DMS153 (cell line): ENCODE measurements at regions not wholly inside any gene's neighbourhood (a gene's known extent, or its start where the extent isn't known, plus 50 kb on each side); places are given as distances from the start of the nearest gene placed in this dataset.
"Not testable (repeated sequence)": the region's sequence is repeated elsewhere in the genome, so short reads cannot be mapped to it uniquely, and the experiment has no call there.

Experiments
- DNase-seq: peaks from one replicate; lab custom pipeline; 2025; lab: John Stamatoyannopoulos, UW

DNA sequence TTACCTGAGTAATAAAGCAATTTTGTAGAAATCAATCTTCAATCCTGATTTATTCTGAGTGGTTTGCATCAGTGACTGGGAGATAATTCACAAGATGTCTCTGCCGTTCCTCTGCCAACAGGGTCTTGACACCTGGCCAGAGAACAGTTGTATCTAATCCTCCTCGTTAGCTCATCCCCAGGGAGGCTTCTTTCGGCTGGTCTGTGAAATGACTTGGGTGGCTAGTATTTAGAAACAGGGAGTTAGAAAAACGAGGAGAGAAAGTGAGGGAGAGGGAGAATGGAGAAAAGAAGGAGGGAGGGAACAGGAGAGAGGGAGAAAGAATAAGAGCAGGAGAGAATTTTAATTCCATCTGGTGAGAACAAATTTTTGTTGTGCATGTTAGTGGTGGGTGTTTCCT is 600.2 kb upstream of the TLE4 start:
- no peak for DNase-seq

DNA sequence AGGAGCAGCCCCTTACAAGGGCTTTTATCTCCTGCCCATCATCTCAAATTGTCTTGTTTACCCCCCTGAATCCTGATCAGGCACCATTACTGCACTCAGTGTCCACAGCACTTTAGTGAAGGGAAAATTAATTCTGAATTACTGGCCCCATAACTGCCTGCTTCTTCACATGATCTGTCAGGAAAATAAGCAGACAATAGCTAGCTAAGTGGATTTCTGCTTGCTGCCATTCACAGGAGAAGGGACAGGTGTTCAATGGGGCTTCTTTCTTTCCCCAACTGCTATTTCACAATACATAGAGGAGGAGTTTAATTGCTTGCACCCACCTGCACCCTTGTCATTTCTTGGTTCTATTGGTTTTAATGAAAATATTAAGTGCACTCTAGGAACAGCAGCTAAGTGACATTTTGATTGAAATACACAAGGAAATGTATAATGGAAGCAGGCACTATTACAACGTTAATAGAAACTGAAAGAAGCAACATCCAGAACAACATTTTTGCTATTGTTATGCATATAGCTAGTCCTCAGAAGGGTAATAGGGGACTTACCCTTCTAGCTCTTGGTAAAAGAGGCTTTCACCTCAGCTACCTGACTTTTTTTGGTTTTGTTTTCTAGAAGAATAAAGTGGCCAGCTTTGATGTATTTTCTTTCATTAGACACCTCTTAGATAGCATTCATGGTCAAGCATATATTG is 599.3 kb upstream of the TLE4 start:
- DNase-seq, result peak; percentile 98

DNA sequence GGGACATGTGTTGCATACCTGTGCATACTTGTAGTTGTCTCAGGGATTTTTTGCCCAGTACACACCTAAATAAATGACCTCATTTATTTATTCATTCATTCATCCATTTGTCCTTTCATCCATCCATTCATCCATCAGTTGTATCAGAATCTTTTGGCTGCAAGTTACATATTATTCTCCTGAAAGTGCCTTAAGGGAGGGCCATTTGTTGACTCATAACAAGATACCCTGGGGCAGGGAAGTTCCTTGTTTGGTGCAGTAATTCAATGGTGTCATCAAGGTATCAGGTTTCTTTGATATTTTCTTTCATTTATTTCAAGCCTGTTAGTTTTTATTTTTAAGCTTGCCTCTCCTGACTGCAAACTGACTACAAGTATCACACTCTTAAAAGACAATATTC is 597.9 kb upstream of the TLE4 start:
- no peak for DNase-seq

DNA sequence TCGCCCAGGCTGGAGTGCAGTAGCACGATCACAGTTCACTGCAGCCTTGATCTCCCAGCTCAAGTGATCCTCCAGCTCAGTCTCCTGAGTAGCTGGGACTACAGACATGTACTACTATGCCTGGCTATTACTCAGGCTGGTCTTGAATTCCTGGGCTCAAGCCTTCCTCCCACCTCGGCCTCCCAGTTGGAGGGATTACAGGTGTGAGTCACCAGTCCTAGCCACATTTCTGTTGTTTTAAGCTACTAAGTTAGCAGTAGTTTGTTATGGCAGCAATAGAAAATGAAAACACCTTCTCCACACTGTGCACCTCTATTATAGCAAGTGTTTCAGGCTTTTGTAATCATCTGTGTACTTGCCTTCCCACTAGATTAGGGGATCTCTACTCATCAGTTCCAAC is 588.9 kb upstream of the TLE4 start:
- DNase-seq, result no peak

DNA sequence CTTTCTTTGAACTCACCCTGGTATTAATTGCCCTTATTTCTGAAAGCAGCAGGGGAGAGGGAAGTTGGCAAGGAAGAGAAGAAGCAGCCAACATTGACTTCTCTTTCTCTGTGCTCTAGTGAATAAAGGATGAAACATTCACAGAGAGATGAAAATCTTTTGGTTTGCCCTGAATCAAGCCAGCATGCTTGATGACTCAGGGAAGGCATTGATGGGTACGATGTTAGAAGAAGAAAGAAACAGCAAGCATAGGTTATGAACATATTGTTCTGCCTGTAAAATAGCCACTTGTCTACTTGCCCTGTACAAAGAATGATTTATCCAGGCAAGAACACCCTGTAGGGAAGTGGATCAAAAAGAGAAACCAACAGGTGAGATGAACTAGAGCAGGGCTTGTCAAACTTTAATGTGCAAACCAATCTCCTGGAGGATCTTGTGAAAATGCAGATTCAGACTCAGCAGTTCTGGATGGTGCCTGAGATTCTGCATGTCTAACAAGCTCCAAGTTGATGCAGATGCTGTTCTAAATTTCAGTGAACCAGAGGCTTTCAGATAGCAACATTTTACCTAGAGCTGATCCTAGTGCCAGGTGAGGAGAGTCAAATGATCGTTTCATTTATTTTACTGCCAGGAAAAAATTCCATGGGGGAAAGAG is 586.6 kb upstream of the TLE4 start:
- DNase-seq, result no peak

DNA sequence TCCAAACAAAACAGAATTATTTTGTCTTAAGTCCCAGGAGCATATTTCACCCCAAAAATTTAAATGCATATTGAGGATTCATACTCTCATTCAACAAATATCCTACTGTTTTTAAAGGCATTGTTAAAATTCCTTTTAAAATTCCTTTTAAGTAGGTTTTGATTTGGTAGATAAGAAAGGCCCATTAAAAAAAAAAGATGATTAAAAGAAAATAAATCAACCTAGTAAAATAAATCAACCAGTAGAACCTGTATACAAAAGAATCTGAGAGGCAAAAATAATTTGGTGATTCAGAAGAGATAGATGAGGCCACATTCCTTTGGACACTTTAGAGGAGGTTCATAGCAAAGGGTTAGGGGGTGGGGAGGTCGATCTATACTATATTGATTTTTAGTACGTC is 585.3 kb upstream of the TLE4 start:
- DNase-seq, result no peak

DNA sequence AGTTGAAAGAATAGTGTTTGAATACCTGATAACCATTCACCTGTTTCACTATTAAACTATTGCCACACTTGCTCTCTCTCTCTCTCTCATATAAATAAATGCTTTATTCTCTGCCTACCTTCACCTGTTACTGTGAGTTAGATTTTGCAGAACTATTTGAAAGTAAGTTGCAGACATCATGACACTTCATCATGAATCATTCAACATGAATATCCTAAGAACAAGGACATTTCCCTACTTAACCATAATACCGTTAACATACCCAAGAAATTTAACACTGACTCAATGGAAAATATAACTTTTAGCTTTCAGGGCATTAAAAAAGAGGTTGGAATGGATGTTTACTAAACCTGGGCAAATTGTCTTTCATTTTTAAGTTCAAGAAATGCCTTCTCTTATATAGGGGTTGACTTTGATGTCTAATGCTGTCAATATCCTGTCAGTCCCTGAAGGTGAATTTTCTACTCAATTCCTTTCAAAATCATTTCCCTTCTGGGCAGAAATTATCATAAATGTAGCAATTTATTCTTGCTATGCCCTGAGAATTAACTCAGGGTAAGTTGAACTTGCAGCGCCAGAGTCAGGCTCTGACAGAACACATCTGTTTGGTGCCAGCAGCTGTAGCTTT is 582.6 kb upstream of the TLE4 start:
- no peak for DNase-seq

DNA sequence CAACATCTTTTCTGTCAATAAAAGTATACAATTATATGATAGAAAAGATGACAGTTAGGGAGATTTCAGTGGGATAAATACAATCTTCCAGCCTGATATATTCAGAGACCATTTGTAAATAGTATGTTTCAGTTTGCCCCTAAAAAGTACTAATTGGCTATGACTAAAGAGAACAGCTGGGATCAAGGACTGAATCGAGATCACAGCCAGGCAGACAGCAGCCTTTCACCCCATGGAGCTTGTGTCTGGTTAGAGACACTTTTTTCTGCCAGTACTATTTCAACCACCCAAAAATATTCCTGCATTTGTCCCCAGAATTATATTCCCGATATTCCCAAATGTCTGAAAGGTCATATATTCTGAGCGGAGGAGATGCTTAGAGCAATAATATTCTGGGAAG is 577.3 kb upstream of the TLE4 start:
- DNase-seq, result no peak

DNA sequence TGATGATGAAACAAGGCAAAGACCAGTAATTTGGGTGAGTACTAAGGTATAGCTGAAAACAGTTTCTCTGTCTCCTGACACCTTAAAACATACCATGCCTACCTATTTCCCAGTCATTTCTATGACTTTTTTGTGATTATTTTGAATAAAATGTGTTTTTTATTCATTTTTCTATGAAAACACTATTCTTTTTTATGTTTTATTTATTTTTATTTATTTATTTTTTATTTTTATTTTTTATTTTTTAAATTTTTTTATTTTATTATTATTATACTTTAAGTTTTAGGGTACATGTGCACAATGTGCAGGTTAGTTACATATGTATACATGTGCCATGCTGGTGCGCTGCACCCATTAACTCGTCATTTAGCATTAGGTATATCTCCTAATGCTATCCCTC is 576.8 kb upstream of the TLE4 start:
- DNase-seq, result not testable (repeated sequence)

DNA sequence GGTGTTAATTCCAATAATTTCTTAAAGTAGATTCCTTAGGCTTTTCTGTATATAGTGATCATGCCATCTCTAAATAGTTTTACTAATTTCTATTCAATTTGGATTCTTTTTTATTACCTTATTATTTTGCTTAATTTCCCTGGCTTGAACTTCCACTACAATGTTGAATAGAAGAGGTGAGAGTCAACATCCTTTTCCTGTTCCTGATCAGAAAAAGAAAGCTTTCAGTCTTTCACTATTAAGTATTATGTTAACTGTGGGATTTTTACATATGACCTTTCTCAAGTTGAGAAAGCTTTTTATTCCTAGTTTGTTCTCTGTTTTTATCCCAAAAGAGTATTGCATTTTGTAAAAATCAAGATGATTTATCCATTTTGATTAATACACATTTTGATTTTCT is 574.5 kb upstream of the TLE4 start:
- DNase-seq, result no peak

DNA sequence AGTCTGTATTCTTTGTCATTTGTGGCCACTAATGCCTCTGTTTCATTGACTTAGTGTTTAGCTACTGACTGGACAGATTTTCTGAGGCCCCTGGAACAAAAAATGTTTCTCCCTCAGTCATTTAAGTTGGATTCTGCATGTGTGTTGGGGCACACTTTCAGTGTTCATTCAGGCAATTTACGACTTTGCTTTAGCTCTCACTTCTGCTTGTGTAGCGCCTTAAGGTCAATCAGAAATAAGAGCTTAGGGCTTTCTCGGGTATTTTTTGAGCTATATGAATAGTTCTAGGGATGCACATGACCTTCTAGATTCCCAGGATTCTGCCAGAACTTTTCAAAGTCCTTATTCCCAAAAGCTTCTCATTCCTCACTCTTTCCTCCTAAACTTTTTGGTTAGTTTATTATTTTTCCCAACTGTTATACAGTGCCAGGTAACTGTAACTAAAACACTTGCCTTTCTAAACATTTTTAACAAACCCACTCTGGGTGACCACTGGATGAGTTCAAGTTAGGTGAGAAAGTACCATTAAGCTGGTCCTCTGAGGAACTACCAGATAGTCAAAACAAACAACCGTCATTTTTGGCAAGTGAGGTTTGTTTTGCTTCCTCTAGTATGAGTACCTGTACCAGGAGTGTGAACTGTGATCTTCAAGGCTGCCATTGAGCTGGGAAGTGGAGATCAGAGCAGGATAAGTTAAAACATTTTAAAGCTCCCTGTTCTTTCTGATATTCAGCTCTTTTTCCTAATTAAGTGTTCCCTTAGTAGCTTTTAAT is 571.3 kb upstream of the TLE4 start:
- DNase-seq, result no peak

DNA sequence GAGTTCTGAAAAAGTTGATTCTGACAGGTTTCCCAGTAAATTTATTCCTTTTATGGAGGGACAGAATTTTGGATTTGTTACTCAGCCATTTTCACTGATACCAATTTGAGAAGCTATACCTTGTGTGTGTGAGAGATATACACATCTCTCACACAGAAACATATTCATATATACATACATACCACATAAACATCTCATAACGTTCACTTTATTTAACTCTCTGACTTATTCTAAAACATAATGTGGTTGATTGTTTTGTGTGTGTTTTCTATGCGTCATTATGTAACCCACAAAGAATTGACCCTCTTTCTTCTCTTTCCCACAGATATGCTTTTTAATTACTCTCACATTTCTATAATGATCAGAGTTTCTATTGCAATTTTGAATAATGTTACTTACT is 570.8 kb upstream of the TLE4 start:
- DNase-seq, result no peak

DNA sequence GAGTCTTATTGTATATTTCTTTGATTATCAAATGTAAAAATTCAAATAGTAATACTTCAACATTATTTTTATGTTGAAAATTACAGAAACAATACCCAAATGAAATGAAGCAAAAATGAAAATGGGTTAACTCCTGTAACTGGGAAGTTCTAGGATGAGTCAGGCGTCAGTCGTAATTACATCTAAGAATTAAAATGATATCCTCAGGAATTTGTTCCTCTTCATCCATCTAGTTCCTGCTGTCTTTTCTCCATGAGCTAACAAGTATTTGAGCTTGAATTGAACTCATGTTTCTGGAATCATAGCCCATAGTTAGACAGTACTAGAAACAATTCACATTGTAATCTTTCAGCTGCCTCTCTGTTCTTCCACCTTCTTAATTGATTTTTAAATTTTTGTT is 568.3 kb upstream of the TLE4 start:
- no peak for DNase-seq

DNA sequence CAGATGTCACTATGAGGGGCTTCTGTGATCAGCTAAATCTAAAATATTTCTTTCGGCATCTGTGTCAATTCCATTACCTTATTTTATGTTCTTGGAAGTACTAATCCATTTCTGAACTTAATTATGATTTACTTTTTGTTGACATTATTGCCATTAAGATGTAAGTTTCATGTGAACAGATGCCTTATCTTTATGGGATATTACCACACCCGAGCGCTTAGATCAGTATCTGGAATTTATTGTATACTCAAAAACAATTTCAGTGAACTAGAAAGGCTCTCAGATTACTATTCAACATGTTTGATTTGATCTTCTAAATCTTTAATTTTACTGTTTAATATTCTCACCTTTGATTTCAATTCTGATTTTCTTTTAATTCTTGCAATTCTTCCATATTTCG is 567.7 kb upstream of the TLE4 start:
- no peak for DNase-seq

DNA sequence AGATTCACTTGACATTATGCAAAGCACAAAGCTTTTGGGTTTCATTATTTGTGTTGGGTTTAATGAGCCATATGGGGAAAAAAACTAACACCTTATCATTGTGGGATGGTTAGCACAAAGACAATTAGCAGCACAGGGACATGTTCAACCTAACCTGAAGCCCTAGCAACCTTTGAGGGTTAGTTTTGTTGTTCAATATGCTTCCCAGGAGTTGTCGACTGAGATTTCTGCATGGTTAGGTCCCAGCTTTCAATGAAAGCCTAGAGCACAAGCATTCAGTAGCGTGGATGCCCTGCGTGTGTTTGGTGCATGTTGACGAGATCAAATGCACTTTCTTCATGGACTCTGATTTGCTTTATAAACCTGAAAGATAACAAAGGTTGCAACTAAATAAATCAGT is 565.2 kb upstream of the TLE4 start:
- DNase-seq, result no peak

DNA sequence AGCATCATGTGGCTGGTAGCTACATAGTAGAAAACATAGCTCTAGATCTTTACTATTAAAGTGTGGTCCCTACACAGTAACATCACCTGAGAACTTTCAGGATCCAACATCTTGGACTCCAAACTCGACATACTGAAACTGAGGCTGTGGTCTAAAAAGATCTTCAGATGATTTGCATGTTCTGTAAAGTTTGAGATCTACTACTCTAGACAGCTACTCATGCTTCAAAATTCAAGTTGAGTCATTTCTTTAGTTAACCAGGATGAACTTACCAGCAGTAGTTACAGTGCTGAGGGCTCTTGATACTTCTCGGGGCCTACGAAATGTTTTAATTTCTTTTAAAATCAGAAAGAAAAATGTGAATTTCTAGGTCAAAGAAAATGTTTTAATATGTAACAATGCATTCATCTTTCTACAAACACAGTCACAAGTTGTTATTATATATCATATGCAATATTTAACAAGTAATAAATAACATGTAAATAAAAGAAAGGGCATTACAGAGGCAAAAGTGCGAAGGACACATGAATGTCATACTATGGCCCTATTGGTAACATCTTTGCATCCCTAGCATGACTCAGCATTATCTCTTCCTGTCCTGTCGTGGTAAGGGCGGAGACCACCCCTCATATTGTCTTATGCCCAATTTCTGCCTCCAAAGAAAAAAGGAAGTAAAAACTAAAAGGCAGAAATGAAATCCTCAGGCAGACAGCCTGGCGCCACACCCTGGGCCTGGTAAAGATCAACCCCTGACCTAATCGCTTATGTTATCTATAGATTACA is 563.9 kb upstream of the TLE4 start:
- no peak for DNase-seq

DNA sequence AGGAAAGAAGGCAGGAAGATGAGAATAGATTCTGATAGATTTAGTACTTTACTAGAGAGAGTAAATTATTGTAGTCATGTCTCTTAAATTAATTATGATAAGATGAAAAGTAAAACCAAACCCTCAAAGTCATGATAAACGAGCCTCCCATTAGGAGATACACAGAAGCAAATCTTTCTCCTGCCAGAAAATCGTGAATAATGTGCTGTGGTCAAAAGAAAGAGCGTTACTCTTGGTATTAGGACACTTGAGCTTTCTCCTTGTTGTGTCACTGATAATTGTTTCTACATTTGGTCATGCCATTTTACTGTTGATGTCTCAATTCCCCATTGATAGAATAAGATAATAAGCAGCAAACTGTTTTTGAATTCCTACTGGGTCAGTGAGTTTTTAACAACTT is 562.8 kb upstream of the TLE4 start:
- no peak for DNase-seq

DNA sequence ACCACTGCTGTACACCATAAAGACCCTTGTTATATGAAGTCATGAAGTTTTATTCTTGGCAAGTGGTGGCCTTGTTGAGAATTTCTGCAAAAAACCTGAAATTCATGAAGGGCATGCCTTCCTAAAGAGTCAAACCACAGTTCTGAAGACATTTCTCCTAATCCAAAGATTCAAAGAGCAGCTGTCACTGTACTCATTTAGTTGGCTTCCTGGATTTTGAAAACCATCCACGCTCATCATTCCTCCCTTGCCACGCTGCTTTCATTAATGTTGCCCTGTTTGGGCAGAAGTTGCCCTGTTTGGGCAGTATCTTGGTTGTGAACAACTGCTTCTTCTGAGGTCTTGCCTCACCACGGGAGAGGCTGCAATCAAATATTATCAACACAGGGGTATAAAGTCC is 560.3 kb upstream of the TLE4 start:
- no peak for DNase-seq

DNA sequence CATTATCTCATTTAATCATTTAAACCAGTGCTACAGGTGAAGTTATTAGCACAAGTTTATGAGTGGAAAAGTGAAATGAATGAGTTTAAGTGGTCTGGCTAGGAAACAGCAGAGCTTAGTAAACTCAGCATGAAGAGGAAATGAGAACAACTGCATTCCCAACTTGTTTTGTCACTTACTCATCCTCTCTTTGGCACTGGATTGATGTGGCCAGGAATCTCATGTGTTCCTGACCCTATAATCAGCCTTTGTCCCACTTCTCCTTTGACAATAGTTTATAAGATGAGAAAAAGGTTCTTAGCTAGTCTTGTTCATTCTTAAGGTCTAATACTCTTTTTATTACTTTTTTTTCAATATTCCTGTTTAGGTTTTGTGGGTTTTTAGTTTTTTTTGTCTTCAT is 559.2 kb upstream of the TLE4 start:
- DNase-seq, result no peak

DNA sequence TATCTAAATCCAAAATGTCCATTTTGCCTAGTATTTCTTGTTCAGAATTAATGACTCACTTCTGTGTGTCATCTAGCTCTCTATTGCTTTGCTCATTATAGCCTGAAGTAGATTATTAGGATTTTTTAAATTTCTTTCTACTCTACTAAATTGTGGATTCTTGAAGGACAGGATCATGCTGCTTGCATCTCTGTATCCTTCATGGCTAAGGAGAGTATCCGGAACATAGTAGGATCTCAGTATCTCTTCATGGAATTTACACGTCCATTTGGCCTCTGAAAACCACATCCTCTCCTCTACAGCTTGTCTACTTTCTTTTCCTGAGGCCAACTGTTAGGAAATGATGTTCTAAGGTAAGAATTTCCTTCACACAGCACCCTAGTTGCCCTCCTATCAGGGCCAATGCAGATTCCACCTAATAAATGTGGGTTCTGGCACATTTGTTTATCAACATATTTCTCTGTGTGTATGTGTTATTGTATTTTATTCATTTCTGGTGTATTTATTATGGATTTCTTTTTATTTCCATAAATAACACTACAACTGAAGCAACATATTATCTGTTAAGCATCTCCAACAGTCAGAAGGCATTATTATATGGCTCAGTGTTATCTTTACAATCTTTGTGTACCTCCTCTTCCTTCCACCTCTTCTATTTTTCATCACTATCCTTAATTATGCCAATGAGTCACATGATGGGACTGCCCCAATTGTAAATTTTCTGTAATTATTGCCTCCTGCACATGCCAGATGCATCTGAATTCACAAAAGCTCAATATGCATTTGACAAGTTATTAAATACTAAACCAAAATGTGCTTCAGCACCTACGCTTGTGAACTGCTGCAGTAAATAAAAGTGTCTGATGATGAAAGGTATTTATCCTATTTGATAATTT is 557.8 kb upstream of the TLE4 start:
- DNase-seq, result no peak
